Liver (tissue), 8 donors: ENCODE measurements at regions not wholly inside any gene's neighbourhood (a gene's known extent, or its start where the extent isn't known, plus 50 kb on each side); places are given as distances from the start of the nearest gene placed in this dataset.

ENCODE experiments used
- DNase-seq: peaks from one replicate; pipeline ENCODE4 v3.0.0-alpha.2; 2017; ENCODE audit warnings: low spot score
- H3K27ac ChIP-seq, 2 donors: one replicate each; pipeline ENCODE4 v1.7.0; 2013; ENCODE audit warnings: inconsistent platforms in 2 of 2, low read length in 2 of 2, control low read depth in 1 of 2, low read depth in 1 of 2, mild to moderate bottlenecking in 1 of 2
- H3K27me3 ChIP-seq, 4 donors: one replicate each; pipeline versions ENCODE4 v1.6.1 to v1.7.0; 2013; ENCODE audit warnings: low read length in 3 of 4, inconsistent platforms in 1 of 4, mild to moderate bottlenecking in 1 of 4, moderate library complexity in 1 of 4; ENCODE audit not compliant: control insufficient read depth in 4 of 4, insufficient read depth in 4 of 4
- H3K36me3 ChIP-seq, 4 donors: one replicate each; pipeline versions ENCODE4 v1.6.1 to v1.7.0; 2013; ENCODE audit warnings: low read length in 3 of 4, mild to moderate bottlenecking in 3 of 4, low read depth in 1 of 4, moderate library complexity in 1 of 4; ENCODE audit not compliant: control insufficient read depth in 4 of 4, insufficient read depth in 3 of 4
- H3K4me1 ChIP-seq, 4 donors: one replicate each; pipeline versions ENCODE4 v1.6.1 to v1.7.0; 2013; ENCODE audit warnings: low read length in 3 of 4, mild to moderate bottlenecking in 3 of 4, moderate library complexity in 1 of 4; ENCODE audit not compliant: control insufficient read depth in 4 of 4, insufficient read depth in 4 of 4
- H3K4me3 ChIP-seq, 3 donors: one replicate each; pipeline versions ENCODE4 v1.6.1 to v1.7.0; 2013; ENCODE audit warnings: low read length in 3 of 3, control low read depth in 1 of 3, low read depth in 1 of 3, mild to moderate bottlenecking in 1 of 3
- H3K9ac ChIP-seq, 2 donors: one replicate each; pipeline ENCODE4 v1.7.0; 2013; ENCODE audit warnings: low read length in 2 of 2, mild to moderate bottlenecking in 2 of 2, moderate library complexity in 2 of 2, control low read depth in 1 of 2, low read depth in 1 of 2
- H3K9me3 ChIP-seq, 4 donors: one replicate each; pipeline versions ENCODE4 v1.6.1 to v1.7.0; 2013; ENCODE audit warnings: low read length in 3 of 4; ENCODE audit not compliant: control insufficient read depth in 4 of 4
- CTCF ChIP-seq: fragments of 150-350 bp; IDR thresholded peaks from 2 replicates; pipeline ENCODE4 v1.5.1; 2017; ENCODE audit warnings: improper control_type of control experiment, low read depth, low read length; ENCODE audit not compliant: missing input control
- EGR1 ChIP-seq, 2 donors: IDR thresholded peaks; 2 replicates each; pipeline ENCODE4 v1.6.1; 2016 to 2018; ENCODE audit warnings: antibody characterized with exemption in 2 of 2, low read depth in 2 of 2
- FOXA1 ChIP-seq: IDR thresholded peaks from 2 replicates; pipeline ENCODE4 v1.6.1; 2016; ENCODE audit warnings: antibody characterized with exemption
- GABPA ChIP-seq, 2 donors: IDR thresholded peaks in 1 of 2; conservative IDR thresholded peaks in 1 of 2; 2 replicates each; pipeline ENCODE4 v1.6.1; 2016; ENCODE audit warnings: antibody characterized with exemption in 2 of 2, mild to moderate bottlenecking in 1 of 2, moderate library complexity in 1 of 2
- HNF4A ChIP-seq, 2 donors: conservative IDR thresholded peaks; 2 replicates each; pipeline ENCODE4 v1.6.1; 2016; ENCODE audit warnings: antibody characterized with exemption in 2 of 2, mild to moderate bottlenecking in 2 of 2
- HNF4G ChIP-seq: IDR thresholded peaks from 2 replicates; pipeline ENCODE4 v1.6.1; 2016; ENCODE audit warnings: antibody characterized with exemption
- JUND ChIP-seq, 2 donors: IDR thresholded peaks; 2 replicates each; pipeline ENCODE4 v1.6.1; 2016; ENCODE audit warnings: antibody characterized with exemption in 2 of 2
- MAX ChIP-seq: IDR thresholded peaks from 2 replicates; pipeline ENCODE4 v1.6.1; 2016; ENCODE audit warnings: antibody characterized with exemption
- NR2F2 ChIP-seq: IDR thresholded peaks from 2 replicates; pipeline ENCODE4 v1.6.1; 2016; ENCODE audit warnings: antibody characterized with exemption
- RAD21 ChIP-seq, 2 donors: IDR thresholded peaks; 2 replicates each; pipeline ENCODE4 v1.6.1; 2016; ENCODE audit warnings: antibody characterized with exemption in 2 of 2, mild to moderate bottlenecking in 2 of 2
- RXRA ChIP-seq, 2 donors: IDR thresholded peaks; 2 replicates each; pipeline ENCODE4 v1.6.1; 2017 to 2018; ENCODE audit warnings: antibody characterized with exemption in 2 of 2, mild to moderate bottlenecking in 1 of 2
- TAF1 ChIP-seq: conservative IDR thresholded peaks from 2 replicates; pipeline ENCODE4 v1.6.1; 2016; ENCODE audit warnings: antibody characterized with exemption, mild to moderate bottlenecking
- YY1 ChIP-seq: IDR thresholded peaks from 2 replicates; pipeline ENCODE4 v1.6.1; 2016; ENCODE audit warnings: antibody characterized with exemption, mild to moderate bottlenecking
- WGBS: extraction: QIAGEN DNeasy Blood & Tissue Kit; methylation state at CpG from one replicate; pipeline ENCODE4 v1.1.7; 2013; 5-methylcytosine and 5-hydroxymethylcytosine counted together
- TF ChIP-seq, protein P1 (sequence below): IDR thresholded peaks from 2 replicates; pipeline ENCODE4 v1.6.1; 2016; ENCODE audit warnings: antibody characterized with exemption
- donor health status: healthy.
- donor health status: healthy.
- donor health status: healthy.
- donor health status: healthy.
- donor health status: healthy.

- WGBS, result 68% methylated on average over 2 of the region's 2 CpGs
- H3K27ac ChIP-seq, result no peak overlapping the region
- H3K27me3 ChIP-seq, result no peaks in the 10 kb centered on the region
- TF ChIP-seq MAX (no peak), YY1 (no peak), NR2F2 (no peak), EGR1 (IDR thresholded peaks at IDR 0.05; ENCODE audit: low read depth in 2 of 2) (no peak), RXRA (IDR thresholded peaks at IDR 0.05) (no peak)
- TF ChIP-seq, protein P1, sequence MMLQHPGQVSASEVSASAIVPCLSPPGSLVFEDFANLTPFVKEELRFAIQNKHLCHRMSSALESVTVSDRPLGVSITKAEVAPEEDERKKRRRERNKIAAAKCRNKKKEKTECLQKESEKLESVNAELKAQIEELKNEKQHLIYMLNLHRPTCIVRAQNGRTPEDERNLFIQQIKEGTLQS, result no peak
- H3K9me3 ChIP-seq, result no peaks in the 10 kb centered on the region
- DNase-seq, result no peak
- H3K4me1 ChIP-seq, result no peaks in the 10 kb centered on the region
- no peak overlapping the region for H3K4me3 ChIP-seq
- H3K9ac ChIP-seq, result no peak overlapping the region
- no peaks in the 10 kb centered on the region for H3K36me3 ChIP-seq
These were observed 996.8 kb upstream of the CITED2 start for GRCh38 chr6:140370976-140371870.

- 92% methylated on average over 1 of the region's 1 CpG for WGBS
- no peaks in the 10 kb centered on the region for H3K9me3 ChIP-seq
- H3K4me1 ChIP-seq, result no peaks in the 10 kb centered on the region
- no peaks in the 10 kb centered on the region for H3K36me3 ChIP-seq
- H3K9ac ChIP-seq, result no peak overlapping the region
- H3K27ac ChIP-seq, result no peak overlapping the region
- TF ChIP-seq CTCF (no peak), YY1 (no peak), HNF4G (no peak), EGR1 (IDR thresholded peaks at IDR 0.05; ENCODE audit: low read depth in 2 of 2) (no peak), MAX (no peak), RXRA (IDR thresholded peaks at IDR 0.05) (no peak), NR2F2 (no peak), JUND (IDR thresholded peaks at IDR 0.05) (no peak), FOXA1 (no peak), TAF1 (no peak), RAD21 (IDR thresholded peaks at IDR 0.05) (no peak)
- DNase-seq, result no peak
- no peak overlapping the region for H3K4me3 ChIP-seq
- H3K27me3 ChIP-seq, result no peaks in the 10 kb centered on the region
These were observed 996.0 kb upstream of the CITED2 start for GRCh38 chr6:140370441-140370840.

DNA sequence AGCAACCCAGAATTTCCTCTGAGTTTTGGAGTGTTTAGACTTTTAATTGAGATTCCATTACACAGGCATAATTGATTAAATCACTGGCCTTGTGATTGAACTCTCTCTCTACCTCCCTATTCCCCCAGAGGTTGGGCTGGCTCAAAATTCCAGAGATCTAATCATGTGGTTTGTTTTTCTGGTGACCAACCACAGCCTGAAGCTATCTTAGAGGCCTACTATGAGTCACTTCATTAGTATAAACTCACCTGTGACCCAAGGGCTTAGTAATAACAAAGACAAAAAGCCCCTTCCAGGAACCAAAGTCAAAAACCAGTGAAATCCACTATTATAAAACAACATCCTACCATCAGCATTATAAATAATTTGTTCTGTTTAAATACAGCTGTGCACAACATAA, 992.5 kb upstream of the CITED2 start:
- Histone ChIP-seq H3K4me1 (no peaks in the 10 kb centered on the region), H3K36me3 (no peaks in the 10 kb centered on the region), H3K4me3 (no peak overlapping the region), H3K27ac (no peak overlapping the region), H3K9ac (no peak overlapping the region), H3K9me3 (peaks cover 0 to 7% (median 2%) of the 10 kb centered on the region in 4 donors), H3K27me3 (no peaks in the 10 kb centered on the region)
- DNase-seq, result no peak
- no peak for TF ChIP-seq GABPA (IDR thresholded peaks at IDR 0.05 in 1 of 2, conservative IDR thresholded peaks at IDR 0.05 in 1 of 2)
- TF ChIP-seq HNF4A (conservative IDR thresholded peaks at IDR 0.05), result no peak
